ENCODE measurements at regions not wholly inside any gene's neighbourhood (a gene's known extent, or its start where the extent isn't known, plus 50 kb on each side); places are given as distances from the start of the nearest gene placed in this dataset.

DNA sequence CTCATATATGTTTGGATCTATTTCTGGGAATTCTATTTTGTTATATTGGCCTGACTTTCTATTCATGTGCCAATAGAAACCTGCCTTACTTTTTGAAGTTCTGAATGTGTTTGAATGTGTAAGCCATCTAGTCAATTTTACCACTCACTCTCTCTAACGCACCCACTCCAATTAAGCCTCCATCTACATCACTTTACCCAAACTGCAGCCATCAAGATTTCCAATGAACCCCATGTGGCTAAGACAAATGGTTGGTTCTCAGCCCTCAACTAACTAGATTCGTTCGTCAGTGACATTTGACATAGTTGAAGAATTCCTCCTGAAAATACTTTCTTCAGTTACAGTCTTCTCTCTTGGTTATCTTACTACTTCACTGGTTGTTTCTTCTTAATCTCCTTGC is 137.3 kb upstream of the FSHR start:
- H3K4me3 ChIP-seq (ENCODE audit: low read depth, low read length), result no peak overlapping the region
- no peak for DNase-seq (ENCODE audit: low read depth)
- TF ChIP-seq, protein P1, sequence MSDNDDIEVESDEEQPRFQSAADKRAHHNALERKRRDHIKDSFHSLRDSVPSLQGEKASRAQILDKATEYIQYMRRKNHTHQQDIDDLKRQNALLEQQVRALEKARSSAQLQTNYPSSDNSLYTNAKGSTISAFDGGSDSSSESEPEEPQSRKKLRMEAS (IDR thresholded peaks at IDR 0.05; ENCODE audit: low read depth, low read length), result no peak
- TF ChIP-seq, protein P2, sequence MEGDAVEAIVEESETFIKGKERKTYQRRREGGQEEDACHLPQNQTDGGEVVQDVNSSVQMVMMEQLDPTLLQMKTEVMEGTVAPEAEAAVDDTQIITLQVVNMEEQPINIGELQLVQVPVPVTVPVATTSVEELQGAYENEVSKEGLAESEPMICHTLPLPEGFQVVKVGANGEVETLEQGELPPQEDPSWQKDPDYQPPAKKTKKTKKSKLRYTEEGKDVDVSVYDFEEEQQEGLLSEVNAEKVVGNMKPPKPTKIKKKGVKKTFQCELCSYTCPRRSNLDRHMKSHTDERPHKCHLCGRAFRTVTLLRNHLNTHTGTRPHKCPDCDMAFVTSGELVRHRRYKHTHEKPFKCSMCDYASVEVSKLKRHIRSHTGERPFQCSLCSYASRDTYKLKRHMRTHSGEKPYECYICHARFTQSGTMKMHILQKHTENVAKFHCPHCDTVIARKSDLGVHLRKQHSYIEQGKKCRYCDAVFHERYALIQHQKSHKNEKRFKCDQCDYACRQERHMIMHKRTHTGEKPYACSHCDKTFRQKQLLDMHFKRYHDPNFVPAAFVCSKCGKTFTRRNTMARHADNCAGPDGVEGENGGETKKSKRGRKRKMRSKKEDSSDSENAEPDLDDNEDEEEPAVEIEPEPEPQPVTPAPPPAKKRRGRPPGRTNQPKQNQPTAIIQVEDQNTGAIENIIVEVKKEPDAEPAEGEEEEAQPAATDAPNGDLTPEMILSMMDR (IDR thresholded peaks at IDR 0.05; ENCODE audit: low read depth, low read length), result no peak
- no peak for TF ChIP-seq MYC (IDR thresholded peaks at IDR 0.05; ENCODE audit: low read depth, low read length)
- TF ChIP-seq POLR2A (IDR thresholded peaks at IDR 0.05; ENCODE audit: extremely low read depth, insufficient read length), result no peak

DNA sequence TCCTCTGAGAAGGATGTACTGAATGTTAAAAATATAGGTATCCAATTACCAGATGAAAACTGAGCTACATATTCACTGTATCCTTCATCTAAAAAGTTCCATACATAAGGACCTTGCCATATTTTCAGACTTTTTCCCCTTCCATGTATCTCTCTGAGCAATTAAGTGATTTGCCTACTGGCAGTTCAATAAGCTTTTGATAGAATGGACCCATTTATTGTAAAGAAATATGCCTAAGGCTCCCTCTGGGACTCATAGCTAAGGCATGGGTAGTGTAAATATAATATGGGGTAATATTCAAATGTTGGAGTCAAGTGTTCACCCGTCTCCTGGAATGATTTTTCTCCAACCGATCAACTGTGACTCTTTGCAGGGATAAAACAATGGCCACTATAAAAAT is 135.4 kb upstream of the FSHR start:
- no peak overlapping the region for H3K4me3 ChIP-seq (ENCODE audit: low read depth, low read length)
- TF ChIP-seq, protein P1 (IDR thresholded peaks at IDR 0.05; ENCODE audit: low read depth, low read length), result no peak
- no peak for TF ChIP-seq POLR2A (IDR thresholded peaks at IDR 0.05; ENCODE audit: extremely low read depth, insufficient read length)
- TF ChIP-seq MYC (IDR thresholded peaks at IDR 0.05; ENCODE audit: low read depth, low read length), result no peak
- TF ChIP-seq, protein P2 (IDR thresholded peaks at IDR 0.05; ENCODE audit: low read depth, low read length), result no peak
- no peak for DNase-seq (ENCODE audit: low read depth)

DNA sequence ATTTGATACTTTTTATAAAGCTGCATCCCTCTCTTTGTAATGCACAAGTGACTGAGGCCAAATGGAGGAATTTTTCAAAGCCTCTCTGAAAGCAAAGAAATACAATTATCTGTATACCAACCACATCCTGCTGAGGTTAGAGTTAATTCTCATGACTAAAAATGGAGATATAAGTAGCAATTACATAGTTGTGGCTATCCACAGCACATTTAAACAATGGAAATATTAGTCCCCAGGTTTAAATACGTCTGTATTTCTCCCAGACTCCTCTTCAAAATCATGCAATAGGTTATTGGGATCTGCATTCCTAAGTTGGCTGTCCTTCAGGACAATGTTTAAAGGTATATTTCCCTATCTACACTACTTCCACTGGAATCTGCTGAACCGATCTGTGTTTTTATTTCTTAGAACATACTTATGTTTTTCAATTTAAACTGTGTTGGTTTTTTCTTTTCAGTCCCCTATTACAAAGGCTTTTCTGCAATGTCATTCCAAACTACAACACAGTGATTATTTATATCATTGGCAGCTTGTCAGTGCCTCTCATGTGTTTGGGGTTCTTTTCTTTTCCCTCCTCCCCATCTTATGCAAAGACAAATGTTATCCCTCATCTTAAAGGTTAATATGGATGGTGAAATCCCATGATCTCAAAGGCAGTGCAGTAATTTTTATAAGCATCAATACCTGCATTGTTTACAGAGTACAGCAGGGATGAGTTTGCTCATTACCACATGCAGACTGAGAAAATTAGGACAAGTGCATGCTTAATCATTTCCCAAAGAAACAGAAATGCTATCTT is 134.8 kb upstream of the FSHR start:
- no peak overlapping the region for H3K4me3 ChIP-seq (ENCODE audit: low read depth, low read length)
- TF ChIP-seq MYC (IDR thresholded peaks at IDR 0.05; ENCODE audit: low read depth, low read length) (no peak), POLR2A (IDR thresholded peaks at IDR 0.05; ENCODE audit: extremely low read depth, insufficient read length) (no peak)
- TF ChIP-seq, protein P1 (IDR thresholded peaks at IDR 0.05; ENCODE audit: low read depth, low read length), result no peak
- TF ChIP-seq, protein P2 (IDR thresholded peaks at IDR 0.05; ENCODE audit: low read depth, low read length), result no peak
- no peak for DNase-seq (ENCODE audit: low read depth)

DNA sequence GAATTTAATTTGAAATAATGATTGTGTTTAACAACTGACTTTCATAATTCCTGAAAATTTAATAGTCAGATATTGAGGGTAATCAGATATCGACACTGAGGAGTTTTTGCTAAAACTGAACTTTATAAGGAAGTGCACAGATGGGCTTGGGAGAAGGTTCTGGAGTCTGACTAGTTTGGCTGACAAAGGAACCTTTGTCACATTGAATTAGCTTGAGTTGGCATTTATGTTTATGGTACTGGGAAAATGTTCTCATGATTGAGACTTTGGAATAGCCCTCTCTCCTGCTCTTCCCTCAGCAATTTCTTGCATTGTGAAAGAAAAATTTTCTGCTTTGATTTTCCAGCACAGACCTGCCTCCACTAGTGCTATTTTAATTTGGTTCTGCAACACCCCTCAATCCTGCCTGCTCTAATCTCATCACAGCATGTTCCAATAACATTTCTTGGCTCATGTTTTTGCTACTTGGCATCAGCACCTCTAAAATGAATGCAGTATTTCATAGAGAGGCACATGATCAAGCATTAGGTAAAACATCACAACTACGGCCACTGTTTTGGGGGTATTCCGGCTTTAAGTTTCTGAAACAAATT is 133.9 kb upstream of the FSHR start:
- no peak overlapping the region for H3K4me3 ChIP-seq (ENCODE audit: low read depth, low read length)
- TF ChIP-seq MYC (IDR thresholded peaks at IDR 0.05; ENCODE audit: low read depth, low read length) (no peak), POLR2A (IDR thresholded peaks at IDR 0.05; ENCODE audit: extremely low read depth, insufficient read length) (no peak)
- TF ChIP-seq, protein P2 (IDR thresholded peaks at IDR 0.05; ENCODE audit: low read depth, low read length), result no peak
- TF ChIP-seq, protein P1 (IDR thresholded peaks at IDR 0.05; ENCODE audit: low read depth, low read length), result no peak
- no peak for DNase-seq (ENCODE audit: low read depth)

DNA sequence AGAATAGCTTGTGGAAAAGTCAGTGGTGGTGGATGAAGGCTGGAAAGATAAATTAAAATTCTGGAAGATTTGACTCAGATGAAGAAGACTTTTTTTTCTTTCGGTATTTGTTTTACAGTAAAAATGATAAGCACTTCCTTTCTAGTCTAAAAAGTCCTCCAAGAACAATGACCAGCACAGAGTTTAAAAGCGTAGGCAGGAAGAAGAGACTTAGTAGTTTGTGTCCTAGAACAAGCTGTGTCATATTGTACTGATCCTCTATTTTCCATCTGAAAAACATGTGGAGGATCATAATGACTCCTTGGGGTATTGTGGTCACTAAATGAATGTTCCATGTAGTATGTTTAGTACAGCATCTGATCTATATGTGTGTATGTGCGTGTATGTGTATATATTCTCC is 132.4 kb upstream of the FSHR start:
- H3K4me3 ChIP-seq (ENCODE audit: low read depth, low read length), result no peak overlapping the region
- TF ChIP-seq MYC (IDR thresholded peaks at IDR 0.05; ENCODE audit: low read depth, low read length) (no peak), POLR2A (IDR thresholded peaks at IDR 0.05; ENCODE audit: extremely low read depth, insufficient read length) (no peak)
- TF ChIP-seq, protein P1 (IDR thresholded peaks at IDR 0.05; ENCODE audit: low read depth, low read length), result no peak
- TF ChIP-seq, protein P2 (IDR thresholded peaks at IDR 0.05; ENCODE audit: low read depth, low read length), result no peak
- DNase-seq (ENCODE audit: low read depth), result no peak
